ENCODE measurements at regions not wholly inside any gene's neighbourhood (a gene's known extent, or its start where the extent isn't known, plus 50 kb on each side); places are given as distances from the start of the nearest gene placed in this dataset.

DNA sequence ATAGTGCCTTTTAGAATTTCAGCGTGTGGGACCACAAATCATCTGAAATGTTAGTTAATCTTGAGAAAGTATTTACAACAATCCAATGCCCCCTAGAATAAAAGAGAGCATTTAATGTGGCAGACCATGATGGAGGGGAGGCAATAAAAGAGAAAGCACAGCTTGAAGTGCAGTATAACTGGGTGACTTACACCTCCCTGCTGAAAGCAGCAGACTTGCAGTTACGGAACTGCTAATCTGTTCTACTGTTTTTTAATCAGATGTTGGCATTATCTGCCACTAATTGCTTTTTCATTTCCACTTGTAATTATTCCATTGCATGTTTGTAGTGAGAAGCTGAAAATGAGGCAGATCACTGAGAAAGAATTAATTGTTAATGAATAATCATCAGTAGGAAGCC, 130.5 kb upstream of the ITGA4 start:
- no peak for TF ChIP-seq OSR1 (CRISPR knock-in tag; IDR thresholded peaks at IDR 0.05)
- TF ChIP-seq CREB5 (CRISPR knock-in tag; IDR thresholded peaks at IDR 0.05; ENCODE audit: low read depth), result no peak
- TF ChIP-seq ZNF565 (CRISPR knock-in tag; conservative IDR thresholded peaks at IDR 0.05; ENCODE audit: low read depth), result no peak
- no peak for TF ChIP-seq ARNTL (CRISPR knock-in tag; IDR thresholded peaks at IDR 0.05; ENCODE audit: borderline replicate concordance, low read depth)
- TF ChIP-seq, protein P1, sequence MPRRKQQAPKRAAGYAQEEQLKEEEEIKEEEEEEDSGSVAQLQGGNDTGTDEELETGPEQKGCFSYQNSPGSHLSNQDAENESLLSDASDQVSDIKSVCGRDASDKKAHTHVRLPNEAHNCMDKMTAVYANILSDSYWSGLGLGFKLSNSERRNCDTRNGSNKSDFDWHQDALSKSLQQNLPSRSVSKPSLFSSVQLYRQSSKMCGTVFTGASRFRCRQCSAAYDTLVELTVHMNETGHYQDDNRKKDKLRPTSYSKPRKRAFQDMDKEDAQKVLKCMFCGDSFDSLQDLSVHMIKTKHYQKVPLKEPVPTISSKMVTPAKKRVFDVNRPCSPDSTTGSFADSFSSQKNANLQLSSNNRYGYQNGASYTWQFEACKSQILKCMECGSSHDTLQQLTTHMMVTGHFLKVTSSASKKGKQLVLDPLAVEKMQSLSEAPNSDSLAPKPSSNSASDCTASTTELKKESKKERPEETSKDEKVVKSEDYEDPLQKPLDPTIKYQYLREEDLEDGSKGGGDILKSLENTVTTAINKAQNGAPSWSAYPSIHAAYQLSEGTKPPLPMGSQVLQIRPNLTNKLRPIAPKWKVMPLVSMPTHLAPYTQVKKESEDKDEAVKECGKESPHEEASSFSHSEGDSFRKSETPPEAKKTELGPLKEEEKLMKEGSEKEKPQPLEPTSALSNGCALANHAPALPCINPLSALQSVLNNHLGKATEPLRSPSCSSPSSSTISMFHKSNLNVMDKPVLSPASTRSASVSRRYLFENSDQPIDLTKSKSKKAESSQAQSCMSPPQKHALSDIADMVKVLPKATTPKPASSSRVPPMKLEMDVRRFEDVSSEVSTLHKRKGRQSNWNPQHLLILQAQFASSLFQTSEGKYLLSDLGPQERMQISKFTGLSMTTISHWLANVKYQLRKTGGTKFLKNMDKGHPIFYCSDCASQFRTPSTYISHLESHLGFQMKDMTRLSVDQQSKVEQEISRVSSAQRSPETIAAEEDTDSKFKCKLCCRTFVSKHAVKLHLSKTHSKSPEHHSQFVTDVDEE (CRISPR knock-in tag; IDR thresholded peaks at IDR 0.05), result no peak
- no peak for TF ChIP-seq ESRRG (CRISPR knock-in tag; IDR thresholded peaks at IDR 0.05)
- TF ChIP-seq SNAI2 (CRISPR knock-in tag; IDR thresholded peaks at IDR 0.05), result no peak
- no peak for TF ChIP-seq ZNF8 (CRISPR knock-in tag; IDR thresholded peaks at IDR 0.05)
- TF ChIP-seq, protein P2, sequence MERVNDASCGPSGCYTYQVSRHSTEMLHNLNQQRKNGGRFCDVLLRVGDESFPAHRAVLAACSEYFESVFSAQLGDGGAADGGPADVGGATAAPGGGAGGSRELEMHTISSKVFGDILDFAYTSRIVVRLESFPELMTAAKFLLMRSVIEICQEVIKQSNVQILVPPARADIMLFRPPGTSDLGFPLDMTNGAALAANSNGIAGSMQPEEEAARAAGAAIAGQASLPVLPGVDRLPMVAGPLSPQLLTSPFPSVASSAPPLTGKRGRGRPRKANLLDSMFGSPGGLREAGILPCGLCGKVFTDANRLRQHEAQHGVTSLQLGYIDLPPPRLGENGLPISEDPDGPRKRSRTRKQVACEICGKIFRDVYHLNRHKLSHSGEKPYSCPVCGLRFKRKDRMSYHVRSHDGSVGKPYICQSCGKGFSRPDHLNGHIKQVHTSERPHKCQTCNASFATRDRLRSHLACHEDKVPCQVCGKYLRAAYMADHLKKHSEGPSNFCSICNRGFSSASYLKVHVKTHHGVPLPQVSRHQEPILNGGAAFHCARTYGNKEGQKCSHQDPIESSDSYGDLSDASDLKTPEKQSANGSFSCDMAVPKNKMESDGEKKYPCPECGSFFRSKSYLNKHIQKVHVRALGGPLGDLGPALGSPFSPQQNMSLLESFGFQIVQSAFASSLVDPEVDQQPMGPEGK (CRISPR knock-in tag; IDR thresholded peaks at IDR 0.05; ENCODE audit: borderline replicate concordance), result no peak
- TF ChIP-seq ZC3H10 (CRISPR knock-in tag; IDR thresholded peaks at IDR 0.05), result no peak
- TF ChIP-seq ZFP30 (CRISPR knock-in tag; IDR thresholded peaks at IDR 0.05), result no peak
- no peak for TF ChIP-seq CSRNP3 (CRISPR knock-in tag; IDR thresholded peaks at IDR 0.05)
- no peak for TF ChIP-seq TOX (CRISPR knock-in tag; IDR thresholded peaks at IDR 0.05; ENCODE audit: borderline replicate concordance)
- TF ChIP-seq ISL1 (CRISPR knock-in tag; IDR thresholded peaks at IDR 0.05), result no peak

All from SK-N-SH treated with all-trans-retinoic acid at 6 μM for 48 hours (cell line).